H9 (cell line): ENCODE measurements at regions not wholly inside any gene's neighbourhood (a gene's known extent, or its start where the extent isn't known, plus 50 kb on each side); places are given as distances from the start of the nearest gene placed in this dataset.

ENCODE experiments used
- DNase-seq: peaks from one replicate; pipeline ENCODE4 v3.0.0-alpha.2; 2017
- H2AFZ ChIP-seq: one replicate; pipeline ENCODE4 v1.6.1; 2013; ENCODE audit warnings: mild to moderate bottlenecking, low read length, control low read depth, moderate library complexity
- H2AK5ac ChIP-seq: 2 replicates; pipeline ENCODE4 v1.6.1; 2013; ENCODE audit warnings: low read length, control low read depth, mixed read lengths; ENCODE audit not compliant: insufficient read length
- H2BK120ac ChIP-seq: one replicate; pipeline ENCODE4 v1.6.1; 2013; ENCODE audit warnings: low read depth, mild to moderate bottlenecking, low read length, control low read depth, inconsistent platforms; ENCODE audit not compliant: poor library complexity, severe bottlenecking
- H2BK12ac ChIP-seq: 2 replicates; pipeline ENCODE4 v1.6.1; 2013; ENCODE audit warnings: low read length, control low read depth, mixed read lengths, low read depth; ENCODE audit not compliant: insufficient read length
- H2BK15ac ChIP-seq: 2 replicates; pipeline ENCODE4 v1.6.1; 2013; ENCODE audit warnings: low read depth, low read length, control low read depth
- H2BK20ac ChIP-seq: one replicate; pipeline ENCODE4 v1.6.1; 2013; ENCODE audit warnings: low read depth, mild to moderate bottlenecking, low read length, control low read depth, inconsistent platforms; ENCODE audit not compliant: poor library complexity, severe bottlenecking
- H2BK5ac ChIP-seq: 2 replicates; pipeline ENCODE4 v1.6.1; 2013; ENCODE audit warnings: low read length, control low read depth, mixed read lengths; ENCODE audit not compliant: insufficient read length
- H3K14ac ChIP-seq: 2 replicates; pipeline ENCODE4 v1.6.1; 2013; ENCODE audit warnings: low read length, control low read depth; ENCODE audit not compliant: insufficient read depth
- H3K18ac ChIP-seq: 2 replicates; pipeline ENCODE4 v1.6.1; 2013; ENCODE audit warnings: low read depth, mild to moderate bottlenecking, mixed read lengths, low read length, control low read depth; ENCODE audit not compliant: insufficient read length
- H3K23ac ChIP-seq: 2 replicates; pipeline ENCODE4 v1.6.1; 2013; ENCODE audit warnings: low read length, control low read depth, mixed read lengths, low read depth; ENCODE audit not compliant: insufficient read length
- H3K23me2 ChIP-seq: 2 replicates; pipeline ENCODE4 v1.6.1; 2013; ENCODE audit warnings: low read depth, mild to moderate bottlenecking, mixed read lengths, low read length, control low read depth; ENCODE audit not compliant: insufficient read length, poor library complexity, severe bottlenecking
- H3K27ac ChIP-seq: 2 replicates; pipeline ENCODE4 v1.5.1; 2013; ENCODE audit warnings: low read length, control low read depth, mixed read lengths, low read depth; ENCODE audit not compliant: insufficient read length
- H3K27me3 ChIP-seq: 2 replicates; pipeline ENCODE4 v1.6.1; 2013; ENCODE audit warnings: low read length, control low read depth, inconsistent platforms; ENCODE audit not compliant: insufficient read depth
- H3K4ac ChIP-seq: 2 replicates; pipeline ENCODE4 v1.6.1; 2013; ENCODE audit warnings: low read depth, mild to moderate bottlenecking, control low read depth, inconsistent platforms, low read length, moderate library complexity
- H3K4me1 ChIP-seq: 2 replicates; pipeline ENCODE4 v1.6.1; 2013; ENCODE audit warnings: low read length, control low read depth, inconsistent platforms; ENCODE audit not compliant: insufficient read depth
- H3K4me2 ChIP-seq: 2 replicates; pipeline ENCODE4 v1.6.1; 2013; ENCODE audit warnings: low read length, control low read depth, mixed read lengths; ENCODE audit not compliant: insufficient read length, insufficient read depth
- H3K56ac ChIP-seq: 2 replicates; pipeline ENCODE4 v1.6.1; 2013; ENCODE audit warnings: low read depth, mild to moderate bottlenecking, mixed read lengths, low read length, control low read depth; ENCODE audit not compliant: insufficient read length
- H3K79me1 ChIP-seq: 2 replicates; pipeline ENCODE4 v1.6.1; 2013; ENCODE audit warnings: low read depth, mild to moderate bottlenecking, moderate library complexity, low read length, control low read depth, inconsistent platforms; ENCODE audit not compliant: insufficient read depth, poor library complexity, severe bottlenecking
- H3K79me2 ChIP-seq: 2 replicates; pipeline ENCODE4 v1.6.1; 2013; ENCODE audit warnings: low read length, control low read depth, inconsistent platforms; ENCODE audit not compliant: insufficient read depth
- H3K9ac ChIP-seq: 2 replicates; pipeline ENCODE4 v1.6.1; 2013; ENCODE audit warnings: low read length, control low read depth, mixed read lengths; ENCODE audit not compliant: insufficient read length; ENCODE audit errors: extremely low read depth
- H3K9me3 ChIP-seq: one replicate; pipeline ENCODE4 v1.6.1; 2013; ENCODE audit warnings: low read depth, low read length, inconsistent platforms; ENCODE audit not compliant: control insufficient read depth
- H3T11ph ChIP-seq: one replicate; pipeline ENCODE4 v1.6.1; 2013; ENCODE audit warnings: mild to moderate bottlenecking, low read length, control low read depth, inconsistent platforms
- H4K20me1 ChIP-seq: one replicate; pipeline ENCODE4 v1.6.1; 2013; ENCODE audit not compliant: control insufficient read depth, insufficient read length, insufficient read depth
- H4K5ac ChIP-seq: 2 replicates; pipeline ENCODE4 v1.6.1; 2013; ENCODE audit warnings: low read depth, mild to moderate bottlenecking, mixed read lengths, low read length, control low read depth; ENCODE audit not compliant: insufficient read length
- H4K8ac ChIP-seq: replicated peaks from 2 replicates; pipeline ENCODE4 v1.6.1; 2013; ENCODE audit warnings: low read length, control low read depth, mixed read lengths, low read depth; ENCODE audit not compliant: insufficient read length
- H4K91ac ChIP-seq: 2 replicates; pipeline ENCODE4 v1.6.1; 2013; ENCODE audit warnings: low read depth, mild to moderate bottlenecking, moderate library complexity, mixed read lengths, low read length, control low read depth; ENCODE audit not compliant: insufficient read length
- H3K27ac Mint-ChIP-seq, 3 experiments: 2 replicates in 2 of 3; 3 replicates in 1 of 3; pipeline ENCODE4 v1.8.0; 2020 to 2021; ENCODE audit warnings: mixed read lengths in 3 of 3, mild to moderate bottlenecking in 1 of 3, moderate library complexity in 1 of 3
- H3K27me3 Mint-ChIP-seq: 2 replicates; pipeline ENCODE4 v1.8.0; 2021; ENCODE audit warnings: low read depth, mild to moderate bottlenecking, moderate library complexity, mixed read lengths
- H3K36me3 Mint-ChIP-seq, 3 experiments: 2 replicates in 2 of 3; 3 replicates in 1 of 3; pipeline ENCODE4 v1.8.0; 2020 to 2021; ENCODE audit warnings: low read depth in 3 of 3, mixed read lengths in 3 of 3; ENCODE audit not compliant: insufficient read depth in 1 of 3
- H3K4me1 Mint-ChIP-seq, 2 experiments: 2 replicates each; pipeline ENCODE4 v1.8.0; 2020; ENCODE audit warnings: mixed read lengths in 2 of 2
- H3K4me3 Mint-ChIP-seq, 2 experiments: 2 replicates in 1 of 2; 3 replicates in 1 of 2; pipeline ENCODE4 v1.8.0; 2020 to 2021; ENCODE audit warnings: mild to moderate bottlenecking in 2 of 2, mixed read lengths in 2 of 2, moderate library complexity in 1 of 2
- H3K9me3 Mint-ChIP-seq, 2 experiments: 2 replicates in 1 of 2; 3 replicates in 1 of 2; pipeline ENCODE4 v1.8.0; 2020; ENCODE audit warnings: mild to moderate bottlenecking in 2 of 2, mixed read lengths in 2 of 2, moderate library complexity in 1 of 2
- CTCF ChIP-seq: fragments of 200-600 bp; sonication (generic); conservative IDR thresholded peaks from 3 replicates; pipeline ENCODE4 v1.8.0; 2021; ENCODE audit warnings: antibody characterized with exemption, mild to moderate bottlenecking
- WGBS: extraction: QIAGEN DNeasy Blood & Tissue Kit; methylation state at CpG from one replicate; pipeline ENCODE4 v1.1.7; 2013; ENCODE audit warnings: missing lambda C conversion rate, low lambda C conversion rate, mixed read lengths; ENCODE audit not compliant: insufficient read length; ENCODE audit errors: extremely low coverage; 5-methylcytosine and 5-hydroxymethylcytosine counted together

- Histone ChIP-seq H2BK120ac (no peak overlapping the region), H2AFZ (no peak overlapping the region), H3K56ac (no peak overlapping the region), H4K5ac (no peak overlapping the region), H3K4me2 (no peak overlapping the region), H2BK12ac (no peak overlapping the region), H3K9me3 (no peaks in the 10 kb centered on the region), H3K18ac (no peak overlapping the region), H3K4me1 (no peaks in the 10 kb centered on the region), H3K4ac (no peak overlapping the region), H2BK5ac (no peak overlapping the region), H4K8ac (no peak overlapping the region), H2AK5ac (no peak overlapping the region), H3K23me2 (no peaks in the 10 kb centered on the region), H3K27me3 (no peaks in the 10 kb centered on the region), H3K79me1 (no peaks in the 10 kb centered on the region), H2BK20ac (no peak overlapping the region), H3K27ac (no peak overlapping the region), H3K23ac (no peak overlapping the region), H3K9ac (no peak overlapping the region), H3T11ph (no peak overlapping the region), H3K14ac (no peak overlapping the region), H2BK15ac (no peak overlapping the region), H4K91ac (no peak overlapping the region), H4K20me1 (no peaks in the 10 kb centered on the region), H3K79me2 (no peaks in the 10 kb centered on the region)
- Mint-ChIP-seq H3K4me1 (peaks cover 0 to 3% of the 10 kb centered on the region in 2 experiments; a peak in 1 of 4 replicates), H3K9me3 (no peaks in the 10 kb centered on the region), H3K27me3 (no peaks in the 10 kb centered on the region), H3K36me3 (no peaks in the 10 kb centered on the region), H3K4me3 (no peak overlapping the region), H3K27ac (no peak overlapping the region)
- no peak for DNase-seq
- no peak for TF ChIP-seq CTCF
- WGBS: no CpG with 5 or more reads among the region's 32 CpGs
Measured at GRCh38 chr7:84939888-84940287, 247.0 kb downstream of the SEMA3D start.
